ENCODE measurements at regions not wholly inside any gene's neighbourhood (a gene's known extent, or its start where the extent isn't known, plus 50 kb on each side); places are given as distances from the start of the nearest gene placed in this dataset.
"Not testable (repeated sequence)": the region's sequence is repeated elsewhere in the genome, so short reads cannot be mapped to it uniquely, and the experiment has no call there.

GRCh38 chr11:92168936-92169335, 55.7 kb upstream of the FAT3 start:
- no peak for DNase-seq (ENCODE audit: low read depth)
- TF ChIP-seq, protein P1, sequence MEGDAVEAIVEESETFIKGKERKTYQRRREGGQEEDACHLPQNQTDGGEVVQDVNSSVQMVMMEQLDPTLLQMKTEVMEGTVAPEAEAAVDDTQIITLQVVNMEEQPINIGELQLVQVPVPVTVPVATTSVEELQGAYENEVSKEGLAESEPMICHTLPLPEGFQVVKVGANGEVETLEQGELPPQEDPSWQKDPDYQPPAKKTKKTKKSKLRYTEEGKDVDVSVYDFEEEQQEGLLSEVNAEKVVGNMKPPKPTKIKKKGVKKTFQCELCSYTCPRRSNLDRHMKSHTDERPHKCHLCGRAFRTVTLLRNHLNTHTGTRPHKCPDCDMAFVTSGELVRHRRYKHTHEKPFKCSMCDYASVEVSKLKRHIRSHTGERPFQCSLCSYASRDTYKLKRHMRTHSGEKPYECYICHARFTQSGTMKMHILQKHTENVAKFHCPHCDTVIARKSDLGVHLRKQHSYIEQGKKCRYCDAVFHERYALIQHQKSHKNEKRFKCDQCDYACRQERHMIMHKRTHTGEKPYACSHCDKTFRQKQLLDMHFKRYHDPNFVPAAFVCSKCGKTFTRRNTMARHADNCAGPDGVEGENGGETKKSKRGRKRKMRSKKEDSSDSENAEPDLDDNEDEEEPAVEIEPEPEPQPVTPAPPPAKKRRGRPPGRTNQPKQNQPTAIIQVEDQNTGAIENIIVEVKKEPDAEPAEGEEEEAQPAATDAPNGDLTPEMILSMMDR (IDR thresholded peaks at IDR 0.05; ENCODE audit: low read depth, low read length, missing control alignments), result no peak

DNA sequence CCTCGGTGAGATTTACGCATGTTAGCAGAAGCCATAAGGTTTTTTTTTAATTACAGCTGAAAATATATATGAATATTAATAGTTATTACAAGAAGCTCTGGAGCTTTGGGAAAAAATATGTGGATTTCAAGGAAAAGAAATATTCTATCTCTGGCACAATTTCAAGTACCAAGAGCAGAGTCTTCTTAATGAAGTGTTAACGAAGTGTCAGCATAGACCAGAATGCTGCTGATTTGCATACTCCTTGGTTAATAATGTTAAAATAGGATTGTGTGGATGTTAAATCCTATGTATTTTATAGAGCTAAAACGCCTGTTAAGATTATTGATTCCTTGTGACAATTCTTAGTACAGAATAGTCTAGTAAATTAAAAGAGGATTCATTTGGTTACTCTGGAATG, 57.0 kb upstream of the FAT3 start:
- no peak overlapping the region for H3K4me3 ChIP-seq (ENCODE audit: low read depth, low read length)

More at GRCh38 chr11:92168936-92169335, 55.7 kb upstream of the FAT3 start:
- H3K4me3 ChIP-seq (ENCODE audit: low read depth, low read length), result no peak overlapping the region

DNA sequence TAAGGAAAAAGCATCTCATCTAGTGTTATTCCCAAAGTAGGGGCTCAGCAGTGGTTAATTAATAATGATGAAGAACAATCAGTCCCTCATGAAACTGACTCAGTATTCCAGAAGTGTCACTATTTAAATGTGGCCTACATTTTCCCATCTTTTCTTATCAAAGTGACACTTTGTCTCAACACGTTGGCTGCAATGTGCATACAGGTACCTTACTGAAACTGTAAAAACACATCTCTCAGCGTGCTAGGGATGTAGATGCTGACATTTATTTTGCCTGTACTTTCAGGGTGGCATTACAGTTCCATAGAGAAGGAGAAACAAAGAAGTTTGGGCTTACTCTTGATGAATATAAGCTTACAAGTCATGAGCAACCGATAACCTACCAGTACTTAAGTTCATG, 58.3 kb upstream of the FAT3 start:
- no peak for DNase-seq (ENCODE audit: low read depth)
- TF ChIP-seq, protein P1 (IDR thresholded peaks at IDR 0.05; ENCODE audit: low read depth, low read length, missing control alignments), result no peak
- H3K4me3 ChIP-seq (ENCODE audit: low read depth, low read length), result no peak overlapping the region

More for the DNA sequence above, 57.0 kb upstream of the FAT3 start:
- DNase-seq (ENCODE audit: low read depth), result no peak
- TF ChIP-seq, protein P1 (IDR thresholded peaks at IDR 0.05; ENCODE audit: low read depth, low read length, missing control alignments), result no peak

DNA sequence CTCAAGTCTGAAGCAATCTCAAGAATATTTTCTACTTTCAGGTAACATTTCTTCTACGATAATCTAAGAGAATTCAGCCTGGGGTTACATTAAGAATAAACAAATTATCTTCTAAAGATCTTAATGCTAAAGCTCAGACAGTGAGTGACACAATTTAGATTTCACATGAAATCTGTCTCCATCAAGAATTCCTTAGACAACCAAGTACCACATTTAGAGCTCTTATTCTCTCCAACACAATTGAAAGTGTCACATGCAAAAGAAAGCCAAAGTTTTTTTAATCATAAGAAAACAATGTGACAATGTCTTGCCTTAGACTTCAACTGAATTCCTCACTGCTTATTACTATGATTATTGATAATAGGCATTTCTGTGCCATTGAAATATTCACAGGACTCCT, 60.7 kb upstream of the FAT3 start:
- no peak for DNase-seq (ENCODE audit: low read depth)
- H3K4me3 ChIP-seq (ENCODE audit: low read depth, low read length), result no peak overlapping the region
- TF ChIP-seq, protein P1 (IDR thresholded peaks at IDR 0.05; ENCODE audit: low read depth, low read length, missing control alignments), result no peak

GRCh38 chr11:92162776-92163175, 61.8 kb upstream of the FAT3 start:
- DNase-seq (ENCODE audit: low read depth), result no peak

GRCh38 chr11:92159931-92160330, 64.7 kb upstream of the FAT3 start:
- no peak overlapping the region for H3K4me3 ChIP-seq (ENCODE audit: low read depth, low read length)
- no peak for DNase-seq (ENCODE audit: low read depth)
- TF ChIP-seq, protein P1 (IDR thresholded peaks at IDR 0.05; ENCODE audit: low read depth, low read length, missing control alignments), result no peak

More at GRCh38 chr11:92162776-92163175, 61.8 kb upstream of the FAT3 start:
- H3K4me3 ChIP-seq (ENCODE audit: low read depth, low read length), result no peak overlapping the region
- TF ChIP-seq, protein P1 (IDR thresholded peaks at IDR 0.05; ENCODE audit: low read depth, low read length, missing control alignments), result no peak

DNA sequence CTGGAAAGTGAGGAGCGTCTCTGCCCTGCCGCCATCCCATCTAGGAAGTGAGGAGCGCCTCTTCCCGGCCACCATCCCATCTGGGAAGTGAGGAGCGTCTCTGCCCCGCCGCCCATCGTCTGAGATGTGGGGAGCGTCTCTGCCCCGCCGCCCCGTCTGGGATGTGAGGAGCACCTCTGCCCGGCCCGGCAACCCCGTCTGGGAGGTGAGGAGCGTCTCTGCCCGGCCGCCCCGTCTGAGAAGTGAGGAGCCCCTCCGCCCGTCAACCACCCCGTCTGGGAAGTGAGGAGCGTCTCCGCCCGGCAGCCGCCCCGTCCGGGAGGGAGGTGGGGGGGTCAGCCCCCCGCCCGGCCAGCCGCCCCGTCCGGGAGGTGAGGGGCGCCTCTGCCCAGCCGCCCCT, 67.2 kb upstream of the FAT3 start:
- DNase-seq (ENCODE audit: low read depth), result not testable (repeated sequence)

More for the DNA sequence above, 67.2 kb upstream of the FAT3 start:
- not testable (repeated sequence) for H3K4me3 ChIP-seq (ENCODE audit: low read depth, low read length)
